Vagina (tissue), 2 donors: ENCODE measurements at regions not wholly inside any gene's neighbourhood (a gene's known extent, or its start where the extent isn't known, plus 50 kb on each side); places are given as distances from the start of the nearest gene placed in this dataset.

ENCODE experiments used
- POLR2A ChIP-seq, 2 donors: fragments of 450-650 bp; IDR thresholded peaks; one replicate each; pipeline ENCODE4 v1.6.1; 2017; ENCODE audit warnings: antibody characterized with exemption in 2 of 2, mild to moderate bottlenecking in 2 of 2, moderate library complexity in 2 of 2
- POLR2AphosphoS5 ChIP-seq, 2 donors: sonication (generic); formaldehyde crosslinking; IDR thresholded peaks; one replicate each; pipeline ENCODE4 v1.9.0; 2017; ENCODE audit warnings: antibody characterized with exemption in 2 of 2, mild to moderate bottlenecking in 2 of 2, low read depth in 1 of 2; ENCODE audit not compliant: insufficient read depth in 1 of 2

DNA sequence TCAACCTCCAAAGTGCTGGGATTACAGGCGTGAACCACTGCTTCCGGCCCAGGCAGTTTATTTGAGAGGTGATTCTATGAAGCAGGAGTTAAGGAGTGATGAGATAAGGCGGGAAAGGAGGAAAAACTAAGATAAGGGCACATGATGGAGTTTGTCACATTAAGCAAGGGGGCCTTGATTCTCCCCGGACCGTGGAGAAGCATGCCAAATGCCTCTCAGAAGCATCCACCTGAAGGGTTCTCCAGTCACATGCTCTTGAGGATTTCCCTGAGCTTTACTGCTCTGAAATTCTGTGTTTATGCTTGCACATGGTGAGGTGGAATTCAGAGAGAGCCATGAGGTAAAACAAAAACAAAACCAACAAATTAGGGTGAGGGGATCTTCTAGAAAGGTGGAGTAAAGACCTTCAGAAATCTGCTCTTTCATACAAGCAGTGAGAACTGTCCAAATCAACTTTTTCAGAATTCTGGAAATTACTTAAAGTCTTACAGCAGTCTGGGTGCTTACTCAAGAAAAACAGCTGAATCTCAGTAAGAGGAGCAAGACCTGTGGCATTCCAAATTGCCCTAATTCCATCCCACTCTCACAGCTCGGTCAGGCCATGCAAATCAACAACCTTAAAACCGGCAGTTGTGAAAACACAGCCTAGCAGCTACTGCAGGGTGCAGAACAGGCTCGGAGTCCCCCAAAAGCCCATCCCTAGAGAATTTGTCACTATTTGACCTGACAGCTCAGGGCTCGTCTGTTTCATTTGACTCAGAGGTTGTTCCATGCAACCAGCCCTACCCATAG, 69.1 kb upstream of the CTLA4 start:
- no peak for TF ChIP-seq POLR2AphosphoS5 (IDR thresholded peaks at IDR 0.05; ENCODE audit: insufficient read depth in 1 of 2, low read depth in 1 of 2)
- no peak for TF ChIP-seq POLR2A (IDR thresholded peaks at IDR 0.05)
